Gastrocnemius medialis (tissue), 4 donors: ENCODE measurements at regions not wholly inside any gene's neighbourhood (a gene's known extent, or its start where the extent isn't known, plus 50 kb on each side); places are given as distances from the start of the nearest gene placed in this dataset.

Experiments used
- POLR2A ChIP-seq, 2 donors: fragments of 450-650 bp; IDR thresholded peaks; one replicate each; pipeline ENCODE4 v1.6.1; 2017; ENCODE audit warnings: antibody characterized with exemption in 2 of 2, mild to moderate bottlenecking in 2 of 2, moderate library complexity in 2 of 2
- TF ChIP-seq, protein P1 (sequence below), 5 experiments: fragments of 450-650 bp in 3 of 5; fragments of 200-600 bp in 2 of 5; sonication (generic) in 2 of 5; IDR thresholded peaks in 4 of 5; conservative IDR thresholded peaks in 1 of 5; 1 replicate in 4 of 5; 2 replicates in 1 of 5; pipeline ENCODE4 v1.5.1; 2016 to 2019; ENCODE audit warnings: antibody characterized with exemption in 5 of 5, mild to moderate bottlenecking in 3 of 5, moderate library complexity in 3 of 5

DNA sequence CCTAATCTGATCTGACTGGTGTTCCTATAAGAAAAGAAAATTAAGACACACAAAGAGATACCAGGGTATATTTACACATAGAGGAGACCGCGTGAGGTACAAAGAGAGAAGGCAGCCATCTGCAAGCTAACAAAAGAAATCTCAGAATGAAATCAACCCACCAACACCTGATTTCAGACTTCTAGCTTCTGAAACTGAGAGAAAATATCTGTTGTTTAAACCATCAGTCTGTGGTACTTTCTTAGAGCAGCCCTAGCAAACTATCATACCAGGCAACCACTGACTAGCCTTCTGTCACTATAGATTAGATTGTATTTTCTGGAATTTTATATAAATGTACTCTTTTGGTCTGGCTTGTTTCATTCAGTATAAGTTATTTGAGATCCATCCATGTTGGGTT, 779.3 kb upstream of the ACO1 start:
- TF ChIP-seq, protein P1, sequence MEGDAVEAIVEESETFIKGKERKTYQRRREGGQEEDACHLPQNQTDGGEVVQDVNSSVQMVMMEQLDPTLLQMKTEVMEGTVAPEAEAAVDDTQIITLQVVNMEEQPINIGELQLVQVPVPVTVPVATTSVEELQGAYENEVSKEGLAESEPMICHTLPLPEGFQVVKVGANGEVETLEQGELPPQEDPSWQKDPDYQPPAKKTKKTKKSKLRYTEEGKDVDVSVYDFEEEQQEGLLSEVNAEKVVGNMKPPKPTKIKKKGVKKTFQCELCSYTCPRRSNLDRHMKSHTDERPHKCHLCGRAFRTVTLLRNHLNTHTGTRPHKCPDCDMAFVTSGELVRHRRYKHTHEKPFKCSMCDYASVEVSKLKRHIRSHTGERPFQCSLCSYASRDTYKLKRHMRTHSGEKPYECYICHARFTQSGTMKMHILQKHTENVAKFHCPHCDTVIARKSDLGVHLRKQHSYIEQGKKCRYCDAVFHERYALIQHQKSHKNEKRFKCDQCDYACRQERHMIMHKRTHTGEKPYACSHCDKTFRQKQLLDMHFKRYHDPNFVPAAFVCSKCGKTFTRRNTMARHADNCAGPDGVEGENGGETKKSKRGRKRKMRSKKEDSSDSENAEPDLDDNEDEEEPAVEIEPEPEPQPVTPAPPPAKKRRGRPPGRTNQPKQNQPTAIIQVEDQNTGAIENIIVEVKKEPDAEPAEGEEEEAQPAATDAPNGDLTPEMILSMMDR (IDR thresholded peaks at IDR 0.05 in 4 of 5, conservative IDR thresholded peaks at IDR 0.05 in 1 of 5), result no peak
- TF ChIP-seq POLR2A (IDR thresholded peaks at IDR 0.05), result no peak
